ENCODE measurements at regions not wholly inside any gene's neighbourhood (a gene's known extent, or its start where the extent isn't known, plus 50 kb on each side); places are given as distances from the start of the nearest gene placed in this dataset. TPM values are rescaled to one million over a fixed set of nuclear protein-coding genes. Genes with fewer than 3 reads are reported as not detected.

DNA sequence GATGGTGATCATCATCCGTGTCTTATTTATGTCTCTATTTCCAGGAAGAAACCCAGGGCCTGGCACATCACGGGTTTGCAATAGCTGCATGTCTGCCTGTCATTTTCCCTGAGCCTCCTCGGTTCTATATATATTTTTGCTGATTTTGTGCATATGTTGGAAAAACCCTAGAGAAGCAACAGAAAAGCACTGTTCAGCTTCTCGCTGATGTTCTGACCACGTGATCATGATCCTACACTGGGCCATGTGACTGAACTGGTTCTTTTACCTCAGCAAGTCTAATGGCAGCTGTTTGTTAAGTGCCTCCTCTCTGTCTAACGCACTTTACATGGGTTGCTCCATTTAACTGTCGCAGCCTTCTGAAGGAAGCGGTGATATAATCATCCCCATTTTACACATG lies 71.3 kb downstream of the CMPK2 start:
- no peaks in the 10 kb centered on the region for H3K36me3 Mint-ChIP-seq (ENCODE audit: low read depth)
- peaks cover 2% of the 10 kb centered on the region for H3K27me3 Mint-ChIP-seq (ENCODE audit: low read depth)
- H3K9me3 Mint-ChIP-seq (ENCODE audit: insufficient read depth): no peaks in the 10 kb centered on the region
- H3K4me3 Mint-ChIP-seq: no peak overlapping the region
- H3K27ac Mint-ChIP-seq: no peak overlapping the region
- ChIA-PET POLR2A (no interaction called here), CTCF (interaction anchor here (2.0 kb wide), 1 partner anchor 22 kb away, joined by 7 read pairs; no protein-coding TSS in a partner anchor)
- no peaks in the 10 kb centered on the region for H3K4me1 Mint-ChIP-seq (ENCODE audit: low read depth)
- no peak for DNase-seq
- ATAC-seq: no peak

Small RNAs in the stretch of these regions (microRNA-seq; reads per million reads assigned to microRNA genes)
- gene MIR7158 (not detected), gene MIR7515 (not detected)

All from activated CD8-positive, alpha-beta T cell treated with anti-CD3 and anti-CD28 coated beads, Interleukin-2, amount 10 ng/mL, durations not matched to agents 7 days and 5 days (primary cell).